ENCODE measurements at regions not wholly inside any gene's neighbourhood (a gene's known extent, or its start where the extent isn't known, plus 50 kb on each side); places are given as distances from the start of the nearest gene placed in this dataset.

- Histone ChIP-seq H3K36me3 (replicated peaks in 1 of 2; ENCODE audit: control insufficient read depth in 1 of 2, insufficient read depth in 2 of 2, low read length in 2 of 2) (no peaks in the 10 kb centered on the region), H3K27me3 (ENCODE audit: control insufficient read depth in 1 of 2, insufficient read depth in 2 of 2, low read length in 2 of 2) (peaks cover 0 to 38% of the 10 kb centered on the region in 2 experiments), H3K9me3 (ENCODE audit: low read length) (no peaks in the 10 kb centered on the region), H3K9ac (ENCODE audit: insufficient read depth, low read depth, low read length) (no peak overlapping the region), H3K4me1 (ENCODE audit: insufficient read depth, low read length) (peaks cover 15% of the 10 kb centered on the region), H3K27ac (ENCODE audit: extremely low read length, insufficient read depth, low read length) (no peak overlapping the region), H3K4me2 (ENCODE audit: low read depth, low read length) (no peak overlapping the region), H4K20me1 (ENCODE audit: insufficient read depth, low read length) (no peaks in the 10 kb centered on the region), H2AFZ (ENCODE audit: low read length) (no peak overlapping the region), H3K79me2 (ENCODE audit: insufficient read depth, low read length) (no peaks in the 10 kb centered on the region), H3K4me3 (replicated peaks in 1 of 3; ENCODE audit: insufficient read depth in 1 of 3, low read depth in 2 of 3, low read length in 3 of 3) (no peak overlapping the region)
- WGBS (ENCODE audit: low lambda C conversion rate) = 0% methylated on average over 1 of the region's 1 CpG
- no TSS peak for BruUV-seq (replicated peaks)
- CTCF ChIA-PET (ENCODE audit: low intra/inter-chr PET ratio, low total read pairs) = no interaction called here
- TF ChIP-seq DBP (CRISPR knock-in tag; IDR thresholded peaks at IDR 0.05; ENCODE audit: not compliant biosample characterization) = no peak
- TF ChIP-seq ZNF124 (CRISPR knock-in tag; IDR thresholded peaks at IDR 0.05) = no peak
- TF ChIP-seq SNAPC2 (CRISPR knock-in tag; IDR thresholded peaks at IDR 0.05) = no peak
- TF ChIP-seq ZNF713 (CRISPR knock-in tag; IDR thresholded peaks at IDR 0.05) = no peak
- TF ChIP-seq HHEX (CRISPR knock-in tag; IDR thresholded peaks at IDR 0.05) = no peak
- TF ChIP-seq ZNF136 (CRISPR knock-in tag; IDR thresholded peaks at IDR 0.05; ENCODE audit: low read depth) = no peak
- no peak for TF ChIP-seq KLF9 (CRISPR knock-in tag; IDR thresholded peaks at IDR 0.05; ENCODE audit: low read depth)
- TF ChIP-seq ZNF251 (CRISPR knock-in tag; IDR thresholded peaks at IDR 0.05) = no peak
- TF ChIP-seq ZNF891 (CRISPR knock-in tag; IDR thresholded peaks at IDR 0.05) = no peak
- TF ChIP-seq ZNF253 (CRISPR knock-in tag; IDR thresholded peaks at IDR 0.05; ENCODE audit: borderline replicate concordance) = no peak
- no peak for TF ChIP-seq MAFG (CRISPR knock-in tag; IDR thresholded peaks at IDR 0.05)
- no peak for TF ChIP-seq ZSCAN30 (CRISPR knock-in tag; IDR thresholded peaks at IDR 0.05)
- TF ChIP-seq ZNF33B (CRISPR knock-in tag; IDR thresholded peaks at IDR 0.05) = no peak
- TF ChIP-seq NFIC (IDR thresholded peaks at IDR 0.05; ENCODE audit: low read length) = no peak
- no peak for TF ChIP-seq DDIT3 (CRISPR knock-in tag; IDR thresholded peaks at IDR 0.05)
- no peak for TF ChIP-seq ZNF138 (CRISPR knock-in tag; IDR thresholded peaks at IDR 0.05; ENCODE audit: low read depth)
- TF ChIP-seq E2F2 (CRISPR knock-in tag; IDR thresholded peaks at IDR 0.05; ENCODE audit: borderline replicate concordance) = no peak
- TF ChIP-seq ZNF598 (CRISPR knock-in tag; IDR thresholded peaks at IDR 0.05; ENCODE audit: borderline replicate concordance) = no peak
- POLR2A ChIA-PET = no interaction called here
- in situ Hi-C loops (cut with HindIII; ENCODE audit: extremely low pct_ligation_motif_present, low pct_unique_long_range_greater_than_20kb) = no loop called here
- no peak for DNase-seq (ENCODE audit: low spot score)
- intact Hi-C loops (cut with micrococcal nuclease; ENCODE audit: unreplicated experiment) = no loop called here
- FAIRE-seq = no peak
- ATAC-seq = no peak
These were observed 208.1 kb upstream of the UMPS start for GRCh38 chr3:124522082-124522625.

Data from HepG2 (cell line).